Stimulated activated CD8-positive, alpha-beta memory T cell treated with anti-CD3 and anti-CD28 coated beads, Interleukin-4, amount 100 ng/mL, for 48 hours (primary cell): ENCODE measurements at regions not wholly inside any gene's neighbourhood (a gene's known extent, or its start where the extent isn't known, plus 50 kb on each side); places are given as distances from the start of the nearest gene placed in this dataset.

ENCODE experiments used
- DNase-seq: peaks from one replicate; pipeline ENCODE4 v3.0.0-alpha.2; 2020

DNA sequence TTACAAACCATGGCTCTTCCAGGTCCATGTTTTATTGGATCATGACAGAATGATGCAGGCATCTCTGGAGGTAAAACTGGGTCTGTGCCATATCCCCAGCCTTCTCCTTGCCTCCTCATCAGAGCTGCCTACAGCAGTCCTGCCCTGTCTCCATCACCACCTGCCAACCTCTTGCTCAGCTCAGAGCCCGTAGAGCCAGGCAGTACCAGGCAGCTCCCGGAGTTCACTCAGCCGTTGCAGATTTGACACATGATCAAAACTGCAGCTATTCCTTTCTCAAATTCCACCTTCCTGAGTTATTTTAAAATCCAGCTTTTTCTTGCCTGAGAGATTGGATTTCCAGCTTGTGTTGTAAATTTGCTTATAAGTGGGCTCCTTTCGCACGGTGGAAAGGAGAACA, 218.2 kb upstream of the CELF4 start:
- DNase-seq = no peak

DNA sequence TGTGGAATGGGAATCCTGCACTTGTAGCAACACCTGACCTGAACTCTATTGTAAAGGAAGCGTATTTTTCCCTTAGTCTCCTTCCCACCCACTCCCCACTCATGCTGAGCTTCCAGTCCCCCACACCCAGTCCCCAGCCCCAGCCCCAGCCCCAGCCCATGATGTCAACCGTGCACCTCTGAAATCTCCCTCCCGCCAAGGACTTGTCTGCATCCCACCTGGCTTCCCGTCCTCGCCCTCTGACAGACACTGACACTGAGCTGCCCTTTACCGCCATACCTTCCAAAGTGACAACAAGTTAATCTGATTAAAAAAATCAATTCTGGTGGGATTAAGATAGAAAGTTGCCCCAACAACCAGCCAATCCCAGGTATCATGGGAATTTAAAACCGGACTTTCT, 213.6 kb upstream of the CELF4 start:
- DNase-seq = no peak

DNA sequence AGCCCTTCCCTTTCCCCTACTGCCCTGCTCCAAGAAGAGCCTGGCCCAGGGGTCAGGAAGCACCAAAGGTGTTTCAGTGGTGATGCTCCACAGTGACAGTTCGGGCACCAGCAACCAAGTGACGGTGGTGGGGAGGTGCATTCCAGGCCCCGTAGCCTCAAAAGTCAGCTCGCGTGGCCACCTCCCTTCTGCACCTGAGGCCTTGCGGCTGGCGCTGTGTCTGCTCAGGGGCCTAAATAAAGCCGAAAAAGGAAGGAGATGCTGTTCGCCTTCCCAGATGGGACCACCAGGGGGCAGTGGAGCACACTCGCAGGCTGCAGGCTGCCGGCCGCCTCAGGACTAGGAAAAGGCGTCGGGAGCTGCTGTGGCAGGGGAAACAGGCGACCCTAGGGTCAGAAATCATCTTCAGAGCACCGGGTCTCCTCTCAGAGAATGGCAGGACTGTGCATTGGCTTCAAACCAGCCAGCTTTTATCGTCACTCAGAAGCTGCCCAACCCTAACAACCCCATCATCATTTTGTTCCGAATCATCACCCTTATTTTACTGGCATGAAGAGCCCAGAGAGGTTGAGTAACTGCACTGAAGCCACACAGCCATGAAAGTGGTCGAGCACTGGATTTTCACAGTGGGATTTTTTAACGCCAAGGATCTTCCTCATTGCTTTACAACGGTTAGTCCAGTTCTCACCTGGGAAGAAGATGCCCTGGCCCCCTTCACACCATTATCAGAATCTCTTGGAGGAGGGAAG, 213.0 kb upstream of the CELF4 start:
- DNase-seq = peak; percentile 73

DNA sequence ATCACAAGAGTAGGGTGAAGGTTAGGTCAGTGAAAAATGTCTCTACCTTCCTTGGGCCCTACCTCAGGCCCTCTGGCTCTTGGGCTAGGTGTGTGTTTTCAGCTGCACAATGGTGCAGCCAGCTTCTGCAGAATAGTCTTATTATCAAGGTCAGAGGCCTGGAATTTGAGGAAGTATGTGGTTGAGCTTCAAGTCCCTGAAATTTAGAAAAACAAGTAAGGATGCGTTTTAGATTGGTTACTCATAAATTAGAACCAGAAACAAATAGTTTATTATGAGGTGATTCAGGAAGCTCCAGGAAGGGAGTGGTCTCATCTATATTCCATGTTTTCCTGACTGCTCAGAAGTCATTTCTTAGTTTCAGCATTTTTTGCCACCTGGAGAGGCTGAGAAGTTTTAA, 204.2 kb upstream of the CELF4 start:
- DNase-seq = no peak

DNA sequence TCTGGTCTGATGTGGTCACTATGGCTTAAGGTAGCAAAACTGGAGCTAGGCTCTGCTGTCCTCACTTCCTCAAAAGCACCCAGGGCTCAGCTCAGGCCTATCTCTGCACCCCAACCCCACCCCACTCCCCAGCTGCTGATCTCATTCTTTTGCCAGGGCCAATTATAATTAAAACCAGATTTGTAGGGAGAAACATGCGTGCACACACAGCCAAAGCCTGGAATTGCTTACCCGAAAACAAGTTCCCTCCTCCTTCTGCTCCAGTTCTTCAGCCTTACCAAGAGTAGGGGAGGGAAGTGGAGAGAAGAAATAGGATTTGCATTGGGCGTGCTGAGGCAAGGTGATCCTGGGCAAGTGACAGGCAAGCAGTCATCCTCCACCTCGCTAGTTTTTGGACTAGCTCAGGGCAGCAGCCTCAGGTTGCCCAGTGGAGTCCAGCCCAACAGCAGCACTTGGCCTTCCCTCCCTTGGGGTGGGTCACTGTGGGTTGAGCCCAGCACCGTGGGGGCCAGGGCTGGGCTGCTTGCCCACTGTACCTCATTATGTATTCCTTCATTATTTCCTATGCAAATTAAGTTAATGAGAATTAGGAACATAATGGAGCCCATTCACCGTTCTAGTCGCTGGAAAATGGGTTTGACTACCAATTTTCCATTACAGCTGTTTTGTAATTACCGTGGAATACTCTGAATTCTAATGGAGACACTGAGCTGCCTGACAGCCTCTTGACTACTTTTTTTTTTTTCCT, 199.1 kb upstream of the CELF4 start:
- no peak for DNase-seq

DNA sequence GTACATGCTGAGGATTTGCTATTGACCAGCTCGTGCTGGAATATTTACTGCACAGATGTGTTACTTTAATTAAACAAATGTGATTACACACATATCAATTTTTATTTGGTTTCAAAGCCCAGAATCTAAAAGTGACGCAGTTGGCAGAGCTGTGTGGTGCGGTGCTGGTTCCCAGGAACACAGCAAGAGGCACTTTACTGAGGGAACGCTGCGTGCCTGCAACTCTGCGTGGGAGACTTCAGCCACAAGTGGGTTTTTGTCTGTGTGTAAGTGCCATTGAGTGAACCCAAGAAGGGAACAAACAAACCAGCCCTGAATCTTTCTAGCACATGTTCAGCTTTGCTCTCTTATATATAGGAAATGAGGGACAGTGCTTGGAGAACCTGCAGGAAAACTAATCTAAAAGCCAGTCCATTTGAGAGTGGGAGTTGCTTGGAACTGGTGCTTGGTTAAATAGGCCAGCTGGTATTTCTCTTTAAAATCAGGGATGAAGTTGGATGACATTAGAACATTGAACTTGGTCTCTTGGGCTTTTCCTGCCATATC, 196.6 kb upstream of the CELF4 start:
- DNase-seq = no peak

DNA sequence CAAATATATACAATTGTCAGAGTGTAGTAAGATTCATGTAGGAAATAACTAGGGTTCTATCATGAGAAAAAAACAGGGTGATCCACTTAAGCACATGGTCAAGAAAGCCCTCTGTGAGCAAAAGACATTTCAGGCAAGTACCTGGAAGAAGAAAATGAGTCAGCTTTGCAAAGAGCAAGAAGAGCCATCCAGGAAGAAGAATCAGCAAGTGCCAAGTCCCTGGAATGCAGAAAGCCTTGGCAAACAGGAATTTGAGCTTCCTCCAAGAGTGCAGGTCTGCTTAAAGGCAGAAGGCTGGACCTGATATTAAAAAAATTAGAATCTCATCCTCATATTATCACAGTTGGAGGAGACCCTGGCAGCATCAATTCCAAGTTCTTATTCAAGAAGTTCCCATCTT, 188.5 kb upstream of the CELF4 start:
- DNase-seq = no peak

DNA sequence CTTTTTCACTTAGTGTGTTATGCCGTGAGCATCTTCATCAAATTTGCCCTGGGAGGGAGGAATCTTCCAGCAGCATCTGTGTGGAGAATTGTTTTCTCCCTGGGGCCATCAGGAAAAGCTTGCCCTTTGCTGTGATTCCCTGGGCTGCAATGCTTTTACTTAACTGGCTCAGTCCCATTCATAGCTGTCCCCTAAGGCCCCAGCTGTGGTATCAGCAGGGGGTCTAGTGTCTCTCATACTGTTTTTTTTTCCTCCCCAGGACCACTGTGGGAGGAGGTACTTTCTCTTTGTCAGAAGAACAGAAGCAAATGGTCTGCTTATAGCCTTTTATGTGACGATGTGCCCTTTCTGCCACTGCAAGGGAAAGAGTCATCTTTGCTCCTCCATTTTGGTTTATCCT, 176.8 kb upstream of the CELF4 start:
- DNase-seq = no peak

DNA sequence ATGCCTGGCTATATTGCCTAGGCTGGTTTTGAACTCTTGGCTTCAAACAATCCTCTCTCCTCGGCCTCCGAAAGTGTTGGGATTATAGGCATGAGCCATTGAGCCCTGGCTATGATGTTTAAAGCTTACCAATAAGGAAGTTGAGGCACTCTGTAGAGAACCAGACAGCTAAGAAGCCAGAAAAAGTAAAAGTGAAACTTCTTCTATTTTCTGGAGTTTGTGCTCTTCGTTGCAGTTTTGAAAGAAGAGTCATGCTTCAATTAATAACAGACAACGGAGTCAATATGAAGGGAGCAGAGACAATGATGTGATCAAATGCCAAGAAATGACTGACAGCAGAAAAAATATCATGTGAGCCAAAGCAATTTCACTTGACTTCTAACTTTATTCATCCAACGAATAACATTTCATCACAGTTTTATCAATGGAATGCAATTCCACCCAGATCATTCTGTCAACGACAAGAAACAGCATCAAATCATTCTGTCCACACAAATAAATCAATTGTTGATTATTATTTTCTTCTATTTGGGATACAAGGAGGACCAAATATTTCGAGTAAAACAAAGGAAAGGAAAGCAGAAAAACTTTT, 175.5 kb upstream of the CELF4 start:
- DNase-seq = no peak

DNA sequence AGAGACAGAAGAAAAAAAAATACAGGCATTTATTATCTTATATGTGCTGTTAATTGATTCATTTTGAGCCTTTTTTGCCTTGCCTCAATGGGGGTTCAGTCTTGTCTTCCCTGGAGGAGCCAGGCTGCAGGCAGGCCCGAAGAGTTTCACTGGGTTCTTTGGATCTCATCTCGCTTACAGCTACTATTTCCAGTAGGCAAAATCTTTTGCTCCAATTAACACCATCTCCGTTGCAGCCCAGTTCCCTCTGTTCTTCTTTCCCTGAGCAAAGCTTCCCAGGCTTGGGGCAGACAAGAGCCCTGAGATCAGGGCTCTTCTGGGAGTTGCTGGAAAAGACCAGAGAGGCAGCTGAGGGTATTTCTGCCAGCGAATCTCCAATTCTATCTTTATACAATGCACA, 168.8 kb upstream of the CELF4 start:
- DNase-seq = no peak

DNA sequence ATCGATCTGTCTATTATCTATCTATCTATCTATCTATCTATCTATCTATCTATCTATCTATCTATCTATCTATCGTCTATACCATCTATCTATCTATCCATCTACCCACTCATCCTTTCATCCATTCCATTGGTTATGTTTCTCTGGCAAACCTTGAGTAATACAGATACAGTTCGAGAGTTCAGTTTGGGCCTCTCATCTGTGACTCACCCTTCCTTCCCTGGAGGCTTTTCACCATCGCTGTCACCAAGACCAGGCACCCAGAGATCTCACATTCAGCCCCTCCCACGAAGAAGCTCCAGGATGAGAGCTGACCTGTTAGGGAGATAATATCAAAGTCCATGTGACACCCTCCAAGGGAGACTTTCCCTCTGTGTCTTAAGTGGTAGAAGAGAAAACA, 164.1 kb upstream of the CELF4 start:
- DNase-seq = no peak

DNA sequence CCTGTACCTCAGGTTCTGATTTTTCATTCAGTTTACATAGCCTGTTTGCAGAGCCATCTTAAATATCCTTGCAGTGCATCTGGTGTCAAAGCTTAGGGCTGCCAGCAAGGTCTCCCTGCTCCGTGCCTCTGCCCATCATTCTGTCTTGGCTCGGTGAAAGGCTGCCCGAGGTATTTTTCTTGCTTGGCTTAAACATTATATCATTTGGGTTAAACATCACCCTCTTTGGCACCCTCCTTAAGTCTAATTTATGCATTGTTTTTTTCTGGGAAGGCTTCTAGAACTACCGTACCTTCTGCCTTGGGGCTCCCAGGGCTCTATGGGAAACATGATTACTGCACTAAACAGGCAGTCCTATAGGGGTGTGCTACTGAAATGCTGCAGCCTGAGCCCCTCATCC, 158.6 kb upstream of the CELF4 start:
- DNase-seq = no peak

DNA sequence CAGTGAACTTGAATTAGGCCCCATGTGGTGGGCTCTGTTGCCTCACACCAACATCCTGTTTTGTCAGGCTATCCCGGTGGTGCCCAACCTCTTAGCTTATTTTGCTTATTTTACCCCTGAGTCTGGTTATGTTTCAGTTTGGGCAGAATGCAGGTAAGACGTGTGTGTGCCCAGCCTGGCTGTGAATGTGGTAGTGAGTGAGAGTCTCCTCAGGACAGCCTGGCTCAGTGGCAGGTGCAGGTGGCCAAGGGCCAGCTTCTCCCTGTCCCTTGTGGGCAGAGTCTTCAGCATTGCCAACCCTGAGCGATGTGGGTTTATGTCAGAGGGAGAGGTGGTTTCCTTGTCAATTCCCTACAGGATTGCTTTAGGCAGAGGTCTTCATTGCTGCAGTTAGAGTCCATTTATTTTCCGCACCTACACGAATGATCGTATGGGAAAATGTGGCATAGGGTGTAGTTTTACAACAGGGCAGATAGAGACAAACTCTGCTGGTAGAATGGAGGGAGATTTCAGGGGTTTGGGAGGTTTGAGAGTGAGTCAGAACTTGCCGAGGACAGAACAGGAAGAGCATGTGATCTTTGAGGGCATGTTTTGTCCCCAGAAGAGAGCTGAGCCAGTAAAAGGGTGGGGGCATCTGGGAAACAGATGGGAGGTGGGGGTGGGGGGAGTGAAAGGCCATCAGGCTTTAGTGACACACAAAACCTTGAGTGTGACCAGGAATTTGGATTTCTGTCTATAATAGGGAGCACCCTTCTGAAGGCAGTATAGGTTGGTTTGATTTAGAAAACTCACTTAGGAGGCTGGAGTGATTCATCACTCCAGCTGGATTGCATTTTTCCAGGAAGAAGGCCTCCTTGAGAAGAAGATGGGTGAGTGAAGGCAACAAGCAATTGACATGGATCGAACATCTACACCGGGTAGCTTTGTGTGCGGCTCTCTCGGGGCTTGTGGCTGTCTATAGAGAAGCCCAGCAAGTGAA, 156.2 kb upstream of the CELF4 start:
- no peak for DNase-seq

DNA sequence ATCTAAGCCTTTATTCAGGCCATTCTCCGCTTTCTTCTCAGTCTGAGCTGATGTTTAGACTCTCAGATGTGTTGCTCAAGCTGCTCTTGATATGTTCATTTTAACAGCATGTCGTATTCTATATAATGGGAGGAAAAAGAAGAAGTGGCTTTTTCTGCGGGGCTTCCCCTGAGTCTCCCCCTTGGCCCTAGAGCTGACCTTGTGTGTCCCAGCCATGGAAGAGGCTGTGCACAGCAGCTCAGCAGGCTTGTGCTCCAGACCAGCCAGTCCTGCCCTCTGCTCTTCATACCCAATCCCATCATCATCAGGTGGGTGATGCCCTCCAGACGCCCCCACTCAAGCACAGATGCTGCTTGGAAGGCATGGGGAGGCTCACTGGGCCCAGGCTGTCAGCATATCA, 155.1 kb upstream of the CELF4 start:
- no peak for DNase-seq

DNA sequence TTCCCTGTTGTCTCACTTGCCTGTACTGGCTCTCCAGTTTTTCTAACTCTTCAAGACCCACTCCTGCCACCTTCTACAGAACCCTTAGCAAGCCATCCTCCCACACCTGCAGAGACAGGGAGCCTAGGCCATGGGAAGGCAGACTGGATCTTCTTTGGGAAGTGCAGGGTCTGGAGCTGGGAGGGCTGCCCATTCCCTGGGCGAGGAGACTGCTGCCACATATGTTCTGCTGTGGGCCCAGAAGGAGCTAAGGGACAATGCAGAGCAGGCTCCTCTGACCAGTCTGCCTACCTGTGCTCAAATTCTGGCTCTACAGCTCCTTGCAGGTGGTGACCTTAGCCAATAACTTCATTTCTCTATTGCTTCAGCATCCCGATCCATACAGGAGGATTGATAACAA, 152.1 kb upstream of the CELF4 start:
- DNase-seq = no peak

DNA sequence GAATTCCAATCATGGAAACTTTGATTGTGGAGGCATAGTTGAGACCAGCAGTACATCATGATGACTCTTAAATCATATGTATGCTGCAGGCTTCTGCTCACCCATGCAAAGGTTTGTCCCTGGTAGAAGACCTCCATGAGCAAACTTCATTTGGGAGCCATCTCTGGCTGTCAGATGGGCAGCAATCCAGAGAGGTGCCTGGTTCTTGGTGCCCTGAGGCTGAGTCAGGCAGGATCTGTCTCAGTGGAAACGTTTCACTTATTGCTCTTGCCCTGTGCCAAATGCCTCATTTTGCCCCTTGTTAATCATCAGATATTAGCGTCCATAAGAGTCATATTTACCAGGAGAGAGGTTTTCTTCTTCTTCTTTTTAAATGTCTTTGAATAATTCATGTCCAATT, 151.5 kb upstream of the CELF4 start:
- DNase-seq = no peak

DNA sequence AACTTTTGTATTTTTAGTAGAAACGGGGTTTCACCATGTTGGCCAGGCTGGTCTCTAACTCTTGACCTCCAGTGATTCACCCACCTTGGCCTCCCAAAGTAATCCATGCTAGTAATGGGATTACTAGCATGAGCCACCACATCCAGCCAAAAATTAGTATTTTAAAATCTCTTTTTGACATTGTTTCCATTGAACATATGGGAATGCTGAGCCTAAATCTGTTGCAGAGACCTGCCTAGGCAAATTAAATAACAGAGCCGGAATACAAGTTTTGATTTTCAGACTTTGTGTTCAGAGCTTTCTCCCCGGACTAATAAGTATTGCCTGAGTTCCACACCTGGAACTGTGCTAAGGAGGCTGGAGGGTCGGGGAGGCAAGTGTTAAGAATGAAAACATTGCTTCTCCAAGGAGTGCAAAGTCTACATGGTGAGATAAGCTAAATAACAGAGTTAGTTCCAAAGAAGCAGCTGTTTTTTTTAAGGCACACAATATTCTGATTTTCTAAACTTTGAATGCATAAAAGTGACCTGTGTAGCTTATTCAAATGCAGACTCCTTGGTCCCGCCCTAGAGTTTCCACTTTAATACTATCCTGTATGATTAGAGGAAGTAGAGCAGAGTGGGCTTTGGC, 150.6 kb upstream of the CELF4 start:
- no peak for DNase-seq

DNA sequence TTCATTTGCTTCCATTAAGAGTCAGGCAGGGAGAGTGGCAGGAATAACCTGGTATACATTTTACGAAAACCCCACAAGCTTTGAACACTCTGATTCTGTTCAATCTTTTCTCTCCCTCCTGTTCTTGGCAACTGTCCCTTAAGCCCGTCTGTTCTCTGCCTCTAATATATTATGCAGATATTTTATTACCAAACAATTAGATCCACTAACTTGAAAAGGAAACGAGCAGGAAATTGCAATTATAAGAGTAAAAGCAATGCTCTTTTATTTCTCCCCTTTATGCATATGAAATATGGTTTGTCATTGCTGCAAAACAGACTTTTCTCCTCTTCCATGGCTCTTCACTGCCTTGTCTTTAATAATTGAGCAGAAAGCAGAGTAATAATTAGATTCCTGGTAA, 149.1 kb upstream of the CELF4 start:
- no peak for DNase-seq

DNA sequence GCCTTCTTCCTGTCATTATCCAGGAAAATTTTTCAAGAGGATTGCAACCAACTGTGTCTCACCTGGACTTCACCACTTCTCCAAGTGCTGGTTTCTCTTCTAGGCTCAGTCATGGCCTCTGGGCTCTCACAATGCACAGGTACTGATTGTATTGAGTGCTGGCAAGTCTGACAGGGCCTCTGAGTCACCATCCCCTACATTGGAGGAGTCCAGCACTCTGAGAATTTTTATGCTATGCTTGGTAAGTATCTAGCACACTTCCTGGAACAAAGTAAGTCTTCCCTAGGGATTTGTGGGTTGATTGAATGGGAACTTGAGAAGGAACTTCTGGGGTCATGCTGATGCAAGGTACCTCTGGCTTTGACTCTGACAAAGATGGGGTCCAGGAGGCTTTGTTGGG, 147.2 kb upstream of the CELF4 start:
- no peak for DNase-seq

DNA sequence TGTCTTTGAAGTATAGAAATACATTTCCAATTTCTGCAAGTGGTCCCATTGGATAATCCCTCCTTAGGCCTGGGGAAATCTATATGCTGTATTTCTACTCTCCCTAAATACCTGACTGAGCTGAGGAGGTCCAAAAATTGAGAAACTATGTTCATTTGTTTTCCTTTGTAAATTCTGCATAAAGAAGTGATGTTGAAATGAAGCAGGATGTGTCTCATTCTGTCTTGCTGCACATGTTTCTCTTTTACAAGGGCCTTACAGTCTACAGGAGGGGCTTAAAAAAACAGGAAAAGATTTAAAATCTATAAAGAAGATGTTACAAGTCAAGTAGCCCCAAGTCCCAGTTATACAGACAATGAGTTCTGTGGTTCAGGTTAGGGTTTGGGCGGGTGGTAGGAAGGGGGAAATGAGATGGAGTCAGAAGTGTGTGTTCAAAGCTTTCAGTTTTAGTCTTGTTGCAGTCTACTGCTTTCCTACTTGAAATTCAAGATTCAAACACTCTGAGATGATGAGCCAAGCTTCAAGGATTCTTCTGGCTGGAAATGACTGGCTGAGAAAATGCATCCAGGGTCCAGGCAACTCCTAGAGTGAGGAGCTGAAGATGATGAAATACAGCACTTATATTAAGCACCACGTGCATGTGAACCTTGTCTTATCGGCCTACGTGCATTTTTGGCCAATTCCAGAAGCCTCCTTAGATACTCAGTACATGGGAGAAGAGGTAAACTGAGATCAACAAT, 146.3 kb upstream of the CELF4 start:
- DNase-seq = no peak

DNA sequence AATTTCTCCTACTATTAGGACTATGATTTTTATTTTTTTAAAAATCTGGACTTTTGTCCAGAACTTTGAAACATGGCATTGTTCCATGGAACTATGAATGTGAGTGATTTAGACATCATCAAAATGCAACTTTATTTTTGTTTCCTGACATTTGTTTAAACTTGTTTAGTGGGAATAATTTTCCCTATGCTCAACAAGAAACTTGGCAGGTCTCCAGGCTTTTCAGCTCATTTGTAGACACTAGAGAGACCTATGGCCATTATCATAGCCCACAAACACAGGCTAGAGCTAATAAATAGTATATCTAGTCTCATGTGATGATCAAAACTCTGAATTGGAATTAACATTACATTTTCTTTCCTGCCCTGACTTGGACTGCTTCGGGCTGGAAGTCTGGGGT, 145.1 kb upstream of the CELF4 start:
- DNase-seq = no peak

DNA sequence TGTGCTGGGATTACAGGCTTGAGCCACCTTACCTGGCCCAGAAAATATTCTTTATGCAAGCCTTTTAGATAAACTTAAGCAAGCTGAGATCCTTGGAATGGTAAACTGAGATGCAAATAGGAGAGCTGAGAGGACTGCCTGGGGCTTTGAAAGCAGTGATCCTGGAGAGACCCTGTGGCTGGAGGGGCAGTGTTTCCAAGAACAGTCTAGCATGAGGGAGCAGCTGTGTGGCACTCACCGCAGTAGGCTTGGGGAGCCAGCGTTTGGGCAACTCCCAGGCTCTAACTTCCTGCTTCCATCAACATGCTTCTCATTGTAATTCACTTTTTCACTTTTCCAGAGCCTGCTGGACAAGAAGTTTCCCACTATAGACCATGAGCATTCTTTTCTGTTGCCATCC, 144.1 kb upstream of the CELF4 start:
- DNase-seq = no peak
